Epithelial cell of esophagus (primary cell): ENCODE measurements at regions not wholly inside any gene's neighbourhood (a gene's known extent, or its start where the extent isn't known, plus 50 kb on each side); places are given as distances from the start of the nearest gene placed in this dataset.

Experiments used
- DNase-seq: peaks from one replicate; pipeline ENCODE4 v3.0.0; 2010; ENCODE audit warnings: low read depth
- H3K4me3 ChIP-seq: 2 replicates; pipeline ENCODE4 v1.5.1; 2011; ENCODE audit warnings: mild to moderate bottlenecking, low read length, control low read depth
- TF ChIP-seq, protein P1 (sequence below): IDR thresholded peaks from 2 replicates; pipeline ENCODE4 v1.5.1; 2011; ENCODE audit warnings: low read depth, mild to moderate bottlenecking, low read length, control low read depth, inconsistent platforms; ENCODE audit not compliant: insufficient read depth; ENCODE audit errors: missing control alignments

DNA sequence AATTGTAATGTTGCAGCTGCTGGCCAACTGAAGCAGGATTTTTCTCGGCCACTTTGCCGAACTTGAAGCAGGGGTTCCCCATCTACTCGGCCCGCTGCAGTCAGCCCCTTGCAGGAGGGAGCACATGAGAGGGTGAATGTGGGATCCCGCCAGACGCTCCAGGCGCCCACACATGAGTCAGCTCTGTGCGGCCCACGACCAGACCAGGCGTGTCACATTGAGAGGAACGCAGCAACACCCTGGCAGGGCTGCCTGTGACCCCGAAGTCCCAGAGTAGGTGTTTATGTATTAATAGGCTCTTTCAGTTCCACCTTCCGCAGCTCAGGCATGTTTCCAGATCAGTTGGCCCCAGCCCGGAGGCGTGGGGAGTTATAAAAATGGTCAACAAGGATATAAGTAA is 344.7 kb upstream of the PABPC4L start:
- TF ChIP-seq, protein P1, sequence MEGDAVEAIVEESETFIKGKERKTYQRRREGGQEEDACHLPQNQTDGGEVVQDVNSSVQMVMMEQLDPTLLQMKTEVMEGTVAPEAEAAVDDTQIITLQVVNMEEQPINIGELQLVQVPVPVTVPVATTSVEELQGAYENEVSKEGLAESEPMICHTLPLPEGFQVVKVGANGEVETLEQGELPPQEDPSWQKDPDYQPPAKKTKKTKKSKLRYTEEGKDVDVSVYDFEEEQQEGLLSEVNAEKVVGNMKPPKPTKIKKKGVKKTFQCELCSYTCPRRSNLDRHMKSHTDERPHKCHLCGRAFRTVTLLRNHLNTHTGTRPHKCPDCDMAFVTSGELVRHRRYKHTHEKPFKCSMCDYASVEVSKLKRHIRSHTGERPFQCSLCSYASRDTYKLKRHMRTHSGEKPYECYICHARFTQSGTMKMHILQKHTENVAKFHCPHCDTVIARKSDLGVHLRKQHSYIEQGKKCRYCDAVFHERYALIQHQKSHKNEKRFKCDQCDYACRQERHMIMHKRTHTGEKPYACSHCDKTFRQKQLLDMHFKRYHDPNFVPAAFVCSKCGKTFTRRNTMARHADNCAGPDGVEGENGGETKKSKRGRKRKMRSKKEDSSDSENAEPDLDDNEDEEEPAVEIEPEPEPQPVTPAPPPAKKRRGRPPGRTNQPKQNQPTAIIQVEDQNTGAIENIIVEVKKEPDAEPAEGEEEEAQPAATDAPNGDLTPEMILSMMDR = no peak
- DNase-seq = no peak
- H3K4me3 ChIP-seq = no peak overlapping the region

GRCh38 chr4:134544303-134544770 is 342.7 kb upstream of the PABPC4L start:
- TF ChIP-seq, protein P1 = no peak
- DNase-seq = peak; percentile 9
- H3K4me3 ChIP-seq = no peak overlapping the region

- TF ChIP-seq, protein P1 = no peak
These were observed 339.0 kb upstream of the PABPC4L start for GRCh38 chr4:134540588-134540987.

DNA sequence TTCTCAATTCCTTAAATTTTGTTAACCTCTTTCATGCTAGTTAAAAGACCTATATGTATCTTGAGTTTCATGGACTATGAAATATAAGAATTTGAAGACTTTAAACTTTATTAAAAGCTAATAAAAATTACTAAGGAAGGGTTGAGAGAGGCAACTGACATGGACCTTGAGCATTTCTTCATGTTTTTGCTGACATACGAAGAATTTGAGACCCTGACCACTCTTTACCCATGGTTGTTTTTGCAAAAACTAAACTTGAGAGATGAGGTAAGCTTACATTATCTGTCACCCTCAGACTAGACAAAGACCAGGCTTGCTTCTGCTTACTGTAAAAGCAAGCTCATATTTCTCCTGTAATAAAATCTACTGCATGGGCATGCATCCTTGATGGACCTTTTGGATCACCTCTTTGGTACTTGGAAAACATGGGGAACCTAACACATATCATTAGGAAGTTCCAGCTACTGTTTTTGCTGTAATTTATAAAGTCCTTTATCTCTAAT is 338.2 kb upstream of the PABPC4L start:
- no peak for DNase-seq
- TF ChIP-seq, protein P1 = no peak
- H3K4me3 ChIP-seq = no peak overlapping the region

More at GRCh38 chr4:134540588-134540987, 339.0 kb upstream of the PABPC4L start:
- H3K4me3 ChIP-seq = no peak overlapping the region
- DNase-seq = no peak

GRCh38 chr4:134537701-134538100 is 336.1 kb upstream of the PABPC4L start:
- no peak overlapping the region for H3K4me3 ChIP-seq
- TF ChIP-seq, protein P1 = no peak
- no peak for DNase-seq

DNA sequence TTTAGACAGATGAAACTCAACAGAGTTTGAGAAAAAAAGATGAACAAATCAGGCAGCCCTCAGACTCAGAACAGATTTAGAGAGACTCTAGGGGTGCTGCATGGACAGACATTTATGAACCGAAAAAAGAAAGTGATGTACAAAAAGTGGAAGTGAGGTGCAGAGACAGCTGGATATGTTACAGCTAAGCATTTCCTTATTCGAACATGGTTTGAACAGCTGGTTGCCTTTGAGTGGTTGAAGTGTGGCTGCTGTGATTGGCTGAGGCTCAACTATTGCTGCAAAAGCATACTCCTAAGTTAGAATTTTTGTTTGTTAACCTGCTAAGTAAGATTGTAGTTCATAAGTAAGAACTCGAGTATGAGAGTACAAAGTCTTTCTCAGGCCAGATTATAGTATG is 331.5 kb upstream of the PABPC4L start:
- DNase-seq = no peak
- TF ChIP-seq, protein P1 = no peak
- no peak overlapping the region for H3K4me3 ChIP-seq

GRCh38 chr4:134531013-134531412 is 329.4 kb upstream of the PABPC4L start:
- no peak for DNase-seq
- TF ChIP-seq, protein P1 = no peak
- H3K4me3 ChIP-seq = no peak overlapping the region
